H1 (cell line): ENCODE measurements at regions not wholly inside any gene's neighbourhood (a gene's known extent, or its start where the extent isn't known, plus 50 kb on each side); places are given as distances from the start of the nearest gene placed in this dataset.

Experiments used
- ATF3 ChIP-seq: IDR thresholded peaks from 2 replicates; pipeline ENCODE4 v1.6.1; 2011; ENCODE audit warnings: low read depth, mild to moderate bottlenecking, low read length; ENCODE audit not compliant: insufficient read depth
- CHD7 ChIP-seq: fragments of 300-600 bp; sonication (generic); IDR thresholded peaks from 2 replicates; pipeline ENCODE4 v1.7.1; 2012; ENCODE audit warnings: low read length, moderate library complexity, mild to moderate bottlenecking, inconsistent platforms; ENCODE audit not compliant: insufficient replicate concordance
- CTCF ChIP-seq, 3 experiments: IDR thresholded peaks; 1 replicate in 2 of 3; 2 replicates in 1 of 3; pipeline versions ENCODE4 v1.5.1 to v1.6.1; 2011; ENCODE audit warnings: low read length in 3 of 3, mild to moderate bottlenecking in 3 of 3, inconsistent platforms in 2 of 3, low read depth in 1 of 3, moderate library complexity in 1 of 3; ENCODE audit not compliant: insufficient read depth in 1 of 3; ENCODE audit errors: control extremely low read depth in 1 of 3
- EZH2 ChIP-seq: fragments of 200-600 bp; sonication (generic); IDR thresholded peaks from 2 replicates; pipeline ENCODE4 v1.7.1; 2012; ENCODE audit warnings: low read depth, mild to moderate bottlenecking, moderate library complexity, low read length, inconsistent platforms; ENCODE audit not compliant: severe bottlenecking
- NRF1 ChIP-seq: IDR thresholded peaks from 2 replicates; pipeline ENCODE4 v1.6.1; 2011; ENCODE audit warnings: mild to moderate bottlenecking, low read depth, low read length, improper control_type of control experiment
- POLR2A ChIP-seq, 2 experiments: IDR thresholded peaks; 1 replicate in 1 of 2; 2 replicates in 1 of 2; pipeline ENCODE4 v1.6.1; 2011; ENCODE audit warnings: low read depth in 2 of 2, low read length in 2 of 2, mild to moderate bottlenecking in 2 of 2; ENCODE audit errors: control extremely low read depth in 1 of 2
- POLR2AphosphoS5 ChIP-seq: IDR thresholded peaks from 2 replicates; pipeline ENCODE4 v1.6.1; 2011; ENCODE audit warnings: low read depth, low read length
- SIN3A ChIP-seq, 2 experiments: IDR thresholded peaks in 1 of 2; conservative IDR thresholded peaks in 1 of 2; 2 replicates each; pipeline ENCODE4 v1.6.1; 2011 to 2012; ENCODE audit warnings: low read length in 2 of 2, improper control_type of control experiment in 1 of 2, low read depth in 1 of 2, mild to moderate bottlenecking in 1 of 2

GRCh38 chr12:87246726-87247125, 782.5 kb downstream of the C12orf50 start:
- TF ChIP-seq CTCF (IDR thresholded peaks at IDR 0.05; ENCODE audit: control extremely low read depth in 1 of 3, insufficient read depth in 1 of 3, low read depth in 1 of 3, low read length in 3 of 3) (no peak), POLR2A (IDR thresholded peaks at IDR 0.05; ENCODE audit: control extremely low read depth in 1 of 2, low read depth in 2 of 2, low read length in 2 of 2) (no peak), EZH2 (no peak), POLR2AphosphoS5 (no peak), ATF3 (no peak), SIN3A (conservative IDR thresholded peaks at IDR 0.05 in 1 of 2, IDR thresholded peaks at IDR 0.05 in 1 of 2; ENCODE audit: low read depth in 1 of 2, low read length in 2 of 2) (no peak), CHD7 (no peak), NRF1 (no peak)
